ENCODE measurements at regions not wholly inside any gene's neighbourhood (a gene's known extent, or its start where the extent isn't known, plus 50 kb on each side); places are given as distances from the start of the nearest gene placed in this dataset.
"Not testable (repeated sequence)": the region's sequence is repeated elsewhere in the genome, so short reads cannot be mapped to it uniquely, and the experiment has no call there.

- no peak for DNase-seq
Measured at GRCh38 chr3:152583963-152584362, 251.0 kb upstream of the P2RY1 start.

DNA sequence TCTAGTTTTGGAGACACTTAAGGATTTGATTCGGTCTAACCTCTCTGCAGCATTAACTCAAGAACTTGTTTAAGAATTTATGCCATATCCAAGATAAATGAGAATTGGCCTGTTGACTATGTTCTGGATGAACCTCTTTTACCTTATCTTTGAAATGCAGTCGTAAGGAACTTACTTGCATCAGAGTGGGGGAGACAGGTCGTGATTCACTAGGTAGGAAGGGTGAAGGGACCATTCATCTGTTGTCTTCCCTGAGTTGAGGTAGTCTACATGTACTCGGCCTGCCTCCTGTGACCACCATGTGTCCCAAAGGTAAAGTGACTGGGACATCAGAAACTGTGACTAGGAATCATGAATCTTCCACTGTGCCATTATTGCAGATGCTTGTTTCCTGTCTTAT lies 248.0 kb upstream of the P2RY1 start:
- no peak for DNase-seq

- DNase-seq: no peak
Measured at GRCh38 chr3:152587861-152588260, 247.1 kb upstream of the P2RY1 start.

DNA sequence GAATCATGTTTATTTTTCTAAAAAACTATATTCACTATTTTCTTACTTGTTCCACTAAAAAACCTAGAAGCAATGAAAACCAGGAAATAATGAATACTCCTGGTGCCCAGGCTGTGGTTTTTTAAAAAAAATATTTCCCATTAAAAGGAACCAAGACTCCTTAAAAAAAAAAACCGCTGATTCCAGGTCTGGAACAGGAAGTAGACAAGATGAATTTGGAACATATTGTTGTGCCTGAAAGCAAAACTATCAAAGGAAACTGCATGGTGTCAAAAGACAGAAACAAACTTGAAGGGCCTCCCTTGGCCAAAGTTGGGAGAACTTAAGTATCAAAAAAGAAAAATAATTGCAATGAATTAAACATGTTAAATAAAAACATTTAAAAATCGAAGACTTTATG lies 245.3 kb upstream of the P2RY1 start:
- DNase-seq: no peak

GRCh38 chr3:152591515-152591914 lies 243.4 kb upstream of the P2RY1 start:
- DNase-seq: no peak

- no peak for DNase-seq
Measured at GRCh38 chr3:152593242-152593641, 241.7 kb upstream of the P2RY1 start.

GRCh38 chr3:152595975-152596821 lies 238.7 kb upstream of the P2RY1 start:
- DNase-seq: no peak

DNA sequence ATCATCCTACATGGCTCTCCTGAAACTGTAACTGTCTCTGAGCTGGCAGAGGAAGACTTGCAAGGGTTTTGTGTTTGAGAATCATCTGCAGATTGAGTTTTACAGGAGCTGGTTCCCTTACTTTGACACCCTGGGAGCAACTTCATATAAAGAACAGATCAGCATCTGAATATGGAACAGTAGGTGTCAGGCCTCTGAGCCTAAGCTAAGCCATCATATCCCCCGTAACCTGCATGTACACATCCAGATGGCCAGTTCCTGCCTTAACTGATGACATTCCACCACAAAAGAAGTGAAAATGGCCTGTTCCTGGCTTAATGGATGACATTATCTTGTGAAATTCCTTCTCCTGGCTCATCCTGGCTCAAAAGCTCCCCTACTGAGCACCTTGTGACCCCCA lies 238.1 kb upstream of the P2RY1 start:
- DNase-seq: not testable (repeated sequence)

DNA sequence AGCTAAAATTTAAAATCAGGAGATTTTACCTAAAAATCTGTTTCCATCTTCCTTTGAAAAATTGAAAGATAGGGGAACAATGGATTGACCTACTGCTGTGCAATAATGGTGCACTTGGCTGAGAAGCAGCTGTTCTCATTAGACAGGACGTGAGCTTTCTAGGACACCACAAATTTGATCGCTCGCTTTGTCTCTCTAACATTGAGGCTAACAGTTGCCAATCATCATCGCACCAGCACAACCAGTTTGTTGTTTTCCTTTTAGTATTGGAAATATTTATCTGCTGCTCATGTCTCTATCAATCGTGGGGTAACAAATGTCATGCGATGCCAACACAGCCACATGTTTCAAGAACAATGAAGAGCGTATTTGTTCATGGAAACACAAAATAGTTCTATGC lies 228.8 kb upstream of the P2RY1 start:
- DNase-seq: no peak

- DNase-seq: no peak
Measured at GRCh38 chr3:152607179-152607578, 227.8 kb upstream of the P2RY1 start.

DNA sequence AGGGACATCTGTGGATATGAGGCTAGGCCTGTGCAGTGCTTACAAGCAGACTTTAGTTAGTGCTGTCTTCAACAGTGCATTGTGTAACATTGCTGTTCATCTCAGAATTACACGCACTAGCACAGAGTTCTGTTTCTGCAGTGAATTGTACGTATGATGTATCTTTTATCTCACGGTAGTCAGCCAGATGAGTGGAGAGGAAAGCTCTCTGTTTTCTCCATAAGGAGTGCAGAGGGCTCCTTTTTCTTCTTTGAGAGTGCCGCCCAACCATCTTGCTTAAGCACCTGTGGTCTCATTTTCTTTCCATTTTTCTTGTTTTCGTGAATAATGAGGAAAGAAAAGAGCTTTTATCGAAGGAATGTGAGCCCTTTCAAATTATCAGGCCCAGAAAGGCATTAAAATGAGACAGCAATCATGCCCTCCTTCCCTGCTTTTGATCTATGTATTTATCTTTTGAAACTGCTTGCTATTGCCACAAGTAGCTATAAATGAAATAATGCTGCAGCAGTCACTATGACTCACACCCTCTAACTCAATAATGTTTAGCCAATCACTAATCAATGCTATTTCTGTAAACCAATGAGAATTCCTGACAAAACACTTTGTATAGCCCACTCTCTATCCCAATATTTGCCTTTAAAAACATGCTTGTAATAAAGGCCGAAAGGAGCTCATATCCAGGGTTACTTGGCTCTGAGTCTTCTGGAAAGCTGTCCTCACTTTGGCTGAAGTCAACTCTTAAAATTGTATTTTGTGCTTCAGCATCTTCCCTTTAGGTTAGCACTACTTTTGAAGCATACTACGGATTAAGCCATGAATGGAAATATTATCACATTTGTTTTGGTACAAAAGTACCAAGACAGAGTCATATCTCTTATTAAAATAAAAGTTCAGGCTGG lies 226.0 kb upstream of the P2RY1 start:
- DNase-seq: no peak

- no peak for DNase-seq
Measured at GRCh38 chr3:152609891-152610290, 225.0 kb upstream of the P2RY1 start.

DNA sequence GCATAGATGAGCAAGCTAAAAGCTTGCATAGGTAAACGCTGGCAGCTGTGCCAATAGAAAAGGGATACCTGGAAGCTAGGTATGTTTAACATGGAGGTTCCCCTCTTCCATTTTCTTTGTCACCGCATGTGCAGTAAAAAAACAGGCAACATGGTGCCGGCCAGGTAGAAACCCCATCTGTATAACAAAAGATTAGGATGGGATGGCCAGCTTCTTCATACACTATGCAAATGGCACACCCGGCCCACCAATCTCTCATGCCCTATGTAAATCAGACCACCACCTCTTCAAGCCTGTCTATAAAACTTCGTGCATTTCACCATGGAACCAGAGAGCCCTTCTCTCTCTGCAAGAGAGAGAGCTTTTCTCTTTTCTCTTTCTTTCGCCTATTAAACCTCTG lies 224.3 kb upstream of the P2RY1 start:
- DNase-seq: no peak

DNA sequence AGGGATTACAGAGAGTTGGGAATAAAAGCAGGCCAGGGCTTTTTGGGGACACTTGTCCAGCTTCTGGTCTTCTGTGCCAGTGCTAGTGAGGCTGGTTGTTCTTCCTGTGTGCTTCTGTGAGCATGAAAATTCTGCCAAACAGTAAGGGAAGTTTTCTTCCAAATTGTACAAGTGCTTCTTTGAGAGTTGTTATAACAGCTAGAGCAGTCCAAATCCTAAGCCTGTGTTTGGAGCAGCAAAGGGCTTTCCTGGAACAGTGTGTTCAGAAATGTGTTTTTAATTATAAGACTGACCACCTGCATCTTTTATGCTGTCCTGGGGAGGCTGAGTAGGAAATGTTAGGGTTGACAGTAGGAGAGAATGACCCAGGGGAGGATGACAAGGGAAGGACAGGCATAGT lies 223.0 kb upstream of the P2RY1 start:
- no peak for DNase-seq

- DNase-seq: no peak
Measured at GRCh38 chr3:152613851-152614250, 221.1 kb upstream of the P2RY1 start.

GRCh38 chr3:152615681-152616080 lies 219.2 kb upstream of the P2RY1 start:
- no peak for DNase-seq

GRCh38 chr3:152617609-152618008 lies 217.3 kb upstream of the P2RY1 start:
- no peak for DNase-seq

DNA sequence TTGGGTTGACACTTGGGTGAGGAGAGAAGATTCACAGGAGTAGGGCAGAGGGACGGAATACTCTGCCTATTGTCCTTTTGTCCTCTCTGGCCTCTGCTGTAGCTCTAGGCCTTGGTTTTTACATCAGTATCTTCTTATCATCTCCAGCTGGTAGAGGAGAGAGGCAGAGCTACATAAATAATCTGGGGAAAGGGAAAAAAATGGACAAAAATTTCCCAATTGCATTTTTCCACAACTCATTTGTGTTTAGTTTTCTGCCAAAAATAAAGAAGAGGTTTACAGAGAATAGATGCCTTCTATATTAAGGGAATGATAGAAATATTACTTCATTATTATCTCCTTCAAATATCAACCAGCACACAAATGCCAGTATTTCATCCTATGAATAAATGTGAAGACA lies 216.4 kb upstream of the P2RY1 start:
- no peak for DNase-seq

DNA sequence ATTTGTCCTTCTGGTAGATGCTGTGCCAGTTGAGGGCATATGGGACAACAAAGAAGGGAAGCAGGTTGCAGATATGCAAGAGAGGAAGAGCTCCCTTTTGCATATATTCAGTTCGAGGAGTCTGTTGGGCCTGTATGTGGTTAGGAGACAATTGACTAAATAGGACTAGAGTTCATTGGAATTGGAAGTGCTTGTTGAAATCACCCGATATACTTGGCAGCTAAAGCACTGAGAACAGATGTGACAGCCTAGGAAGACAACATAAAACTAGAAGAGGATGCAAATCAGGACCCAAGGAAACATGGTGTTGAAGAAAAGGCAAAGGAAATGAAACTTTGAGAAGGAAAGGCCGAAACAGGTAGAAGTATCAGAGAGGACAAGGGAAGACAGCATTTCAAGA lies 215.2 kb upstream of the P2RY1 start:
- DNase-seq: no peak

DNA sequence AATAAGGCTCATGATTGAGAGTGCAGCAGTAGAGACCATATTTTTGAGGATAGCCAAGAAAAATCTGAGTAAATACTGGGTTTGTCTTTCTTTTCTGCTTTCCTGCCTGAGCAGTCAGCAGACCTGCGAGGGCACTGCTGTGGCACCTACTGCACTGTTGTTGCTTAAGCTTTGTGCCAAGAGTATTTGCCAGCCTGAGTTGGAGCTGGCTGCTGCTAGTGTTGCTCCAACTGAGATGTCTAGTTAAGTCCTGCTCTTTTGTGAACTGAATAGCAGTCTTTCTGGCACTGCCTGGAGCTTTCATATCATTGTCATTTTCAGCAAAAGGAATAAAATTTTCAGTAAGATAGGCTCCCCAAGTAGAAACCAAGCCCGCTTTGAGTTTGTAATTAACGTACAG lies 214.5 kb upstream of the P2RY1 start:
- DNase-seq: no peak

- no peak for DNase-seq
Measured at GRCh38 chr3:152621006-152621868, 213.7 kb upstream of the P2RY1 start.

GRCh38 chr3:152621967-152622810 lies 212.7 kb upstream of the P2RY1 start:
- DNase-seq: no peak
